GM18499 (cell line): ENCODE measurements at regions not wholly inside any gene's neighbourhood (a gene's known extent, or its start where the extent isn't known, plus 50 kb on each side); places are given as distances from the start of the nearest gene placed in this dataset.

Experiments used
- ATAC-seq: cut with Tn5 transposase; IDR thresholded peaks from one replicate; pipeline ENCODE4 v1.9.1; 2021; ENCODE audit warnings: moderate number of reproducible peaks; ENCODE audit not compliant: insufficient read depth, unreplicated experiment

GRCh38 chr1:37403166-37403565 is 71.2 kb upstream of the ZC3H12A start:
- no peak for ATAC-seq

- no peak for ATAC-seq
Measured at GRCh38 chr1:37404711-37405110, 69.7 kb upstream of the ZC3H12A start.

GRCh38 chr1:37410105-37410504 is 64.3 kb upstream of the ZC3H12A start:
- ATAC-seq: no peak

DNA sequence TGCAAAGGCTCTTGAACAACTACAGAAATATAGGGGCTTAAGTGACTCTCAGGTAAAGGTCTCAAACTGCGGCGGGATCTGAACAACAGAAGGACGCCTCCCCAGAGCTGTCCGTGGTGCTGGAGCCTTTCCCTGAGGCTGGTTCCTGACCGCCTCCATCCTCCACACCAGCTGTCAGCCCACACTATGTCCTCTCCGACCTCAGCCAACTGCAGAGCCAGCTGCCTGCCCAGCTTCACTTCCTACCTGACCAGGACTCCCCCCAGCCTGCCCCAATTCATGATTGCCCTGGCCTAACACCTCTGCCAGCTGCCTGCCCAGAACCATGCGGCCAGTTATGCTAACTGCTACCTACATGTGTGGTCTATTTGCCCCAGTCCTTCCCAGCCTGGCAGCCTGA is 63.6 kb upstream of the ZC3H12A start:
- no peak for ATAC-seq

GRCh38 chr1:37415611-37416244 is 58.7 kb upstream of the ZC3H12A start:
- no peak for ATAC-seq

GRCh38 chr1:37420456-37420855 is 53.9 kb upstream of the ZC3H12A start:
- ATAC-seq: no peak

GRCh38 chr1:37423810-37424209 is 50.6 kb upstream of the ZC3H12A start:
- no peak for ATAC-seq

DNA sequence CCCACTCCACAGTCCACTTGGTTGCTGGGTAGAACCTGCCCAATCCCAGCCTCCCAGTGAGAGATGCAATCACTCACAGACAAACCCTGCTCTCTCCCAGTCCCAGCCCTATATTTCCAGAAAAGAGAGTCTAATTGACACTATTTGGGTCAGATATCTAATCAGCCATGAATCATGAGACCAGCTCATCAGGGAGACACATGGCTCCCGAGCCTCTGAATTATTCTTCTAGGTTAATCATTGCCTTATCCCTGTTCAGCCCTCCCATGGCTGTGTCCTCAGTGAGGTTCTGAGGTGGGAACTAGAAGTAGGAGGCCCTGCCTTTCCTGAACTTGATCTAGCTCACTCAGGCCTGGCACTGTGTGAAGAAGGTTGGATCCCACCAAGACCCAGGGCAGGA is 49.9 kb upstream of the ZC3H12A start:
- ATAC-seq: no peak
